NCI-H510A (cell line): ENCODE measurements at regions not wholly inside any gene's neighbourhood (a gene's known extent, or its start where the extent isn't known, plus 50 kb on each side); places are given as distances from the start of the nearest gene placed in this dataset.
"Not testable (repeated sequence)": the region's sequence is repeated elsewhere in the genome, so short reads cannot be mapped to it uniquely, and the experiment has no call there.

Experiments used
- DNase-seq: peaks from one replicate; lab custom pipeline; 2025; lab: John Stamatoyannopoulos, UW

DNA sequence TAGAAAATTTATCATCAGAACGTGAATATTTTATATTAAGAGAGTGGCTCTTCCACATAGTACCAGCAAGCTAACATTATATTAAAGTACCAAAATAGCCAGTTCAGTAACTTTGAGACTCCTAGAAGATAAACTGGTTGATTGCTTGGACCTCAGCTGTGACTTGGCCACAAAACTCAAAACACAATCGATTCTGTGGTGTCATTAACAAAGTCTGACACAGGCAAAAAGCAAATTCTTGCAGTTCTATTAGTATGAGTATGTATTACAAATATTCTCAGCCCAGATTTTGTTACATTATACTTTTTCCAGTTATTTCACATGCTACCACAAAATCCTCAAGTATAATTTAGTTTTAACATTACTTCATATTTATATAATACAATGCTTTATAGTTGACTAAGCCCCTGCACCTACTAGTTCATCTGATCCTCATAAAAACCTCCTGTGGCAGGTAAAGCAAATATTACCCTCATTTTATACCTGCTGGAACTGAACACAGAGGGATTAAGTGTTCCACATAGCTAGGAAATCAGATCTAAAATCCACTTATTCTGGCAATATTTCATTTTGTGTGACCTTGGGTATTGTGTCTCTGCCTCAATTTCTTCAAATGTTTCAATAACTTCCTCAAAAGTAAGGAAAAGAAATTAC, 279.9 kb upstream of the MKLN1 start:
- no peak for DNase-seq

DNA sequence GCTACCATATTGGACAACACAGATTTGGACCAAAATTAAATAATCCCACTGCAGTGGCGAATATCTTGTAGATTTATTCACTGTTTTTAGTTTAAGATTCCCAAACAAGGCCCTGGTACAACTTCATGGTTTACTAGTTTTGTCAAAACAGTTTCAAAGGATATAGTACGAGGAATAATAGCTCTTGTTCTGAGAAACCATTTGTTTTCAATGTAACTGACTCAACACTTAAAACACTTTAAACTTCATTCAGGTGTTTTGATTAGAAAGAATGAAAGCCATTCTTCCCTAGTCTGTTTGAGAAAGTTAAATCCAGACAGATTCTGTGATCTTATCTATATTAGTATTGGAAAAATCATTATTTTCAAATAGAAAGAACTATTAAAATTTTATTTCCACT, 276.4 kb upstream of the MKLN1 start:
- no peak for DNase-seq

DNA sequence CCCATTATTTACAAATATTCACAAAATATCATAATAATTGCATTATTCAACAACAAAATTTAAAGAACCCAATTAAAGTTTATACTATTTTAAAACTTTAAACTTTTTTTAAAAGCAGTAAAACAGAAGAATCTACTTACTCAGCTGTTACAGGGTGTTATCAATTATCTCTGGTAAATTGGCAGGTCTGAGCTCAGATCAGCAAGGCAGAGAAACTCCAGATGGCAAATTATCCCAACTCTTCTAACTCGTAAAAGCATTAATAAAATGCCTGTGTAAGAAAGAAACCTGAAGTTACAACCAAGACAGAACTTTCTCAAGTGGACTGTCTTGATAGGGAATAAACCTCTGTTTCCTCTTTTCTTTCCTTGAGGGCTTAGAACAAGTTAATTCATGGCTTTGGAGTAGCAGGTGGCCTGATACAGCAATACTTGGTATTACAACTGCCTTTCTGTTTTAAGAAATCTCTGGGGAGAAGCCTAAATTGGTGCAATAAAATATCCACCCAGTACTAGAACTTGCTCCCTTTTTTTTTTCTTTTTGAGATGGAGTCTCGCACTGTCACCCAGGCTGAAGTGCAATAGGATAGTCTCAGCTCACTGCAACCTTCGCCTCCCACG, 275.3 kb upstream of the MKLN1 start:
- DNase-seq, result no peak

DNA sequence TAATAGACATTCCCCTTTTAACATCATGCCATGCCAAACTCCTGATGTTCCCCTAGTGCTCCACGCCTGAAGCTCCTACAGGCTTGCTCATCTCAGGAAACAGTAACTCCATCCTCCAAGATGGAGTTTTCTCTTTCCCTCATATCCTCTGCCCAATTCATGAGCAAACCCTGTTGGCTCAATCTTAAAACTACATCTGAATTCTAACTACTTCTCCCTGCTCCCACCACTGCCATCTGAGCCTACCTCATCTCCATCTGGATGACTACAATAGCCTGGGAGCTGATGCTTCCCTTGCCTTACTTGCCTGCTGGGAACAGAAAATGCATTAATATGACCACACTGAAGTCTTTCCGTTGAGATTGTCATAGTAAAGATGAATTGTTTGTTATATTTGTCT, 271.7 kb upstream of the MKLN1 start:
- no peak for DNase-seq

DNA sequence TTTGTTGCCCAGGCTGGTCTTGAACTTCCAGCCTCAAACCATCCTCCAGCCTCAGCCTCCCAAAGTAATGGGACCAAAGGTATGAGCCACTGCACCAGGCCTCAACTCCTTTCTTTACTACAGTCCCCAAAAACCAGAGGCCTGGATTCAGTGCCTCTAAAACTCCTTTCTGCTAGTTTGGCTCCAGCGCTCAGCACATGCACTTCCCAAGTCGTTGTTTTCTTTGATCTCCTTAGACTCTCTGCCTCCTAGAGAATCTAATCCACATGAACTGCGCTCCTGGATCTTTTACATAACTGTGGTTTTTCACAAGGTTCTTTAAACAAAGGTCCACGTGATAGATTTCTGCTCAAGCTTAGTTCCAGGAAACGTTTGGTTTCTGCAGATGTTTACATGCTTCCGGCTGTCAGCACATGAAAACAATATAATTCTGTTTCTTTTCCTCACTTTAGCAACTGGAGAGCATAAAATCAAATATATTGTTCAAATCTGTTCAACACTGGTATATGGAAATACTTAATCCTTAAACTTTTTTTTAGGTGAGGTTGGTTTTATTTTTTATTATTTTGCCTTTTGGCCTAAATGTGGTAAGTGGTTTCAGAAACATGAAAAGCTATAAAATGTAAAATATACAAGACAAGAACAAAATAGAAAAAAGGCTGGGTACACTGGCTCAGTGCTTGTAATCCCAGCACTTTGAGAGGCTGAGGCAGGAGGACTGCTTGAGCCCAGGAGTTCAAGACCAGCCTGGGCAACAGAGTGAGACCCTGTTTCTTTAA, 270.5 kb upstream of the MKLN1 start:
- no peak for DNase-seq

DNA sequence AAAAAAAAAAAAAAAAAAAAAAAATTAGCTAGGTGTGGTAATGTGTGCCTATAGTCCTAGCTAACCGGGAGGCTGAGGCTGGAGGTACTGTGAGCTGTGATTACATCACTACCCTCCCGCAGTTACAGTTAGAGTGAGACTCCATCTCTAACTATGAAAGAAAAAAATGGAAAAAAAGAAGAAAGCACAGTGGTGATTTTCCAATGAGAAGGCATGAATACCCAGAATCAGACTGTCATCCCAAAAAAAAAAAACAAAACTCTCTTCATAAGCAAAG, 269.9 kb upstream of the MKLN1 start:
- no peak for DNase-seq

DNA sequence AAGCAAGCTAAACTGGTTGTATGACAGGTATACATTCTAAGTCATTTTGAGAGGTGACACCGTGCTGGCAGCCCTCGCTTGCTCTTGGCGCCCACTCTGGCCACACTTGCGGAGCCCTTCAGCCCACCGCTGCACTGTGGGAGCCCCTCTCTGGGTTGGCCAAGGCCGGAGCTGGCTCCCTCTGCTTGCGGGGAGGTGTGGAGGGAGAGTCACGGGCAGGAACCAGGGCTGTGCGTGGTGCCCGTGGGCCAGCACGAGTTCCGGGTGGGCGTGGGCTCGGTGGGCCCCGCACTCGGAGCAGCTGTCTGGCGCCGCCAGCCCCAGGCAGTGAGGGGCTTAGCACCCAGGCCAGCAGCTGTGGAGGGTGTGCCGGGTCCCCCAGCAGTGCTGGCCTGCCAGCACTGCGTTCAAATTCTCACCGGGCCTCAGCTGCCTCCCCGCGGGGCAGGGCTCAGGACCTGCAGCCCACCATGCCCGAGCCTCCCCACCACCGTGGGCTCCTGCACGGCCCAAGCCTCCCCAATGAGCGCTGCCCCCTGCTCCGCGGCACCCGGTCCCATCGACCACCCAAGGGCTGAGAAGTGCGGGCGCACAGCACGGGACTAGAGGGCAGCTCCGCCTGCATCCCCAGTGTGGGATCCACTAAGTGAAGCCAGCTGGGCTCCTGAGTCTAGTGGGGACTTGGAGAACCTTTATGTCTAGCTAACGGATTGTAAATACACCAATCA, 269.0 kb upstream of the MKLN1 start:
- not testable (repeated sequence) for DNase-seq

DNA sequence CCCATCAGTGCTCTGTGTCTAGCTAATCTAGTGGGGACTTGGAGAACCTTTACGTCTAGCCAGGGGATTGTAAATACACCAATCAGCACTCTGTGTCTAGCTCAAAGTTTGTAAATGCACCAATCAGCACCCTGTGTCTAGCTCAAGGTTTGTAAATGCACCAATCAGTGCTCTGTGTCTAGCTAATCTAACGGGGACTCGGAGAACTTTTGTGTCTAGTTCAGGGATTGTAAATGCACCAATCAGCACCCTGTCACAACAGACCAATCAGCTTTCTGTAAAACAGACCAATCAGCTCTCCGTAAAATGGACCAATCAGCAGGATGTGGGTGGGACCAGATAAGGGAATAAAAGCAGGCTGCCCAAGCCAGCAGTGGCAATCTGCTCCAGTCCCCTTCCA, 268.3 kb upstream of the MKLN1 start:
- DNase-seq, result not testable (repeated sequence)

DNA sequence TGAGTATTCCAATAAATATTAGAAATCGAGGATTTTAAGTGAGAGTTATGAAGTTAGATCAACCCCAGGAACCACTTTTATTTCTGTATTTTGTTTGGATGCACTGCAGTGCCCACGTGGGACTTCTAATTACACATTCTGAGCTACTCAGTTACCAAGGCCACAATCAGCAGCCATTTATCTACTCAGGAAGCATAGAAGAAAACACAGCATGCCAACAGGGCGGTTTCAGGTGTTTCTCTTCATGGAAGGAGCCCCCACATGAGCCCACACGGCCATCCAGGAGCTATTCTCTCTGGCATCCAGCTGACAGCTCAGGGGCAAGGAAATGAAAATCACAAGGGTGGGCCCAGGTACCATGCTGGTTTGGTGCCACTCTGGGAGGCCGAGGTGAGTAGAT, 266.5 kb upstream of the MKLN1 start:
- no peak for DNase-seq

DNA sequence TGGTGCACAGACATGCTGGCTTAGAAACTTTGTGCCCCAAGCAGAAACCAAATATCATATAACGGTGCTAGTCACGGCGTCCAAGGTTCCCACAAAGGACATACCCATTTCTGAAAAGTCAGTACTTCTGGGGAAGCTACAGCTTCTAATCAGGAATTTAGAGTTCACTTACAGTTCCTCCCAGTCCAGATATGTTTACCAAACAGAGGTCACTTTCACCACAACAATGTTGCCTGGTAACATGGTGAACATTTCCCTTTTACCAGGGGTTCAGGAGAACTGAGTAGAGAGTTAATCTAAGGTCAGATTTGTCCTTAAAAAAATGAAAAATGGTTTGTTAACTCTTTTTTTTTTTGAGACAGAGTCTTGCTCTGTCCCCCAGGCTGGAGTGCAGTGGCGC, 265.9 kb upstream of the MKLN1 start:
- DNase-seq, result no peak

DNA sequence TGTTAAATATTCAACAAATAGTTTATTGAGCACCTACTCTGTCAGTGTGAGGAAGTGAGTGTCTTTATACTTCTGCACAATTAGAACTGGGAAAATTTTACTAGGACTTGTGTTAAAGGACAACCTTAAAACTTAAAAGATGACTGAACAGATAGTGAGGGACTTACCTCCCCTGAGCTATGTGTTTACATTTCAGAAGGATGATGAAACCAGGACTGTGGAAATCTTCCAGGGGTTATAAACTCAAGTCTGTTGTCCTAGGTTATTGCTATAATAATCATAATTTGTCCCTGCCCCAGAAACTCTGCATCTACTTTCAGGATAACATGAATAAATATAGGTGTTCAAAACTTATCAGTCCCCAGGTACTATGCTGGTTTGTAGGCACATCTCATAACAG, 261.0 kb upstream of the MKLN1 start:
- no peak for DNase-seq

DNA sequence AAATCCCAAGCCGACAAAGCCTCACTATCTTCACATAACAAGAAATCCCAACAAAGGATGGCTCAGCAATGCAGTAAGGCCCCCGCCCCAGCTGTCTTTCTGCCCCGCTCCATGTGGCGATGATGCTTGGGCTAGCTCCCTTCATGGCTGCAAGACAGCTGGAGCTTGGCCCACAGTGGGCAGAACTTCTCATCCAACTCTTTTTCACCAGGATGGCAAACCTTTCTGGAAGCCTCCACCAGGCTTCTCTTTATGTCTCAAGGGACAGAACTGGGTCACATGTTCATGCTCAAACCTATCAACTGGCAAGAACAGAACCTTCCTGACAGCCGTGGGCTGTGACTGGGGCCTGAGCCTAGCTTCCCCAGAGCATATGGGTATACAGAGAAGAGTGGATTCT, 260.5 kb upstream of the MKLN1 start:
- no peak for DNase-seq

DNA sequence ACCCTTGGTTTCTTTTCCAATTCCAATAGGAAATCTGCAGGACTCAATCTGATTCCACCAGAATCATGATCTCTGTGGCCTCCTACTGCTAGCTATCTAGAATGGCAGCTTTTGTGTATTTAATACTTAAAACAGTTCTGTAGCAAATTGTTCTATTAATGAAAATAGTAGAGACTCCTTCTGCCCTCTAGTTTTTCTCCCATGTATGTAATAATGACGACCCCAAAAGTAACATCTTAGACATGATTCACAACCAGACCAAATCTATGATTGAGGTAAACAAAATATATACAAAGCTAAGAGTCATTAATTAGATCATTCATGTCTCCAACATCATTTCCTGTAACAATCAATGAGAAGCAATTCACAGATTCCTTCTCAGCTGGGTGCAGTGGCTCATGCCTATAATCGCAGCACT, 259.1 kb upstream of the MKLN1 start:
- DNase-seq, result no peak

DNA sequence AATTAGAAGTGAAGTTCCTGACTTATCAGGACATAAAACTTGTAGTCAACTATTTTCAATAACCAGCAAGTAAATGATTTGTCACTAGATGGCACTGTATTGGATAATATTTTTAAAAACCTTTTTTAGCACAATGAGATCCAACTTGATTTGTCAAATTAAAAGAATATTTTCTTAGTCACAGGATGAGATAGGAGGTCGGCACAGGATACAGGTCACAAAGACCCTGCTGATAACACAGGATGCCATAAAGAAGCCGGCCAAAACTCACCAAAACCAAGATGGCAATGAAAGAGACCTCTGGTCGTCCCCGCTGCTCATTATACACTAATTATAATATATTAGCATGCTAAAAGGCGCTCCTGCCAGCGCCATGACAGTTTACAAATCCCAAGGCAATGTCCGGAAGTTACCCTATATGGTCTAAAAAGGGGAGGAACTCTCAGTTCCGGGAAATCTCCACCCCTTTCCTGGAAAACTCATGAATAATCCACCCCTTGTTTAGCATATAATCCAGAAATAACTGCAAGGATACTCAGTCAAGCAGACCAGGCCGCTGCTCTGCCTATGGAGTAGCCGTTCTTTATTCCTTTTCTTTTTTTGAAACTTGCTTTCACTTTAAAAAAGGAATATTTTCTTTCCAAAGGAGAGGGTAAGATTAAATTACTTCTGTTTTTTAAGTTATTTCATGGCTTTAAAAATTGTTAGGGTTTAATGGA, 255.7 kb upstream of the MKLN1 start:
- no peak for DNase-seq

DNA sequence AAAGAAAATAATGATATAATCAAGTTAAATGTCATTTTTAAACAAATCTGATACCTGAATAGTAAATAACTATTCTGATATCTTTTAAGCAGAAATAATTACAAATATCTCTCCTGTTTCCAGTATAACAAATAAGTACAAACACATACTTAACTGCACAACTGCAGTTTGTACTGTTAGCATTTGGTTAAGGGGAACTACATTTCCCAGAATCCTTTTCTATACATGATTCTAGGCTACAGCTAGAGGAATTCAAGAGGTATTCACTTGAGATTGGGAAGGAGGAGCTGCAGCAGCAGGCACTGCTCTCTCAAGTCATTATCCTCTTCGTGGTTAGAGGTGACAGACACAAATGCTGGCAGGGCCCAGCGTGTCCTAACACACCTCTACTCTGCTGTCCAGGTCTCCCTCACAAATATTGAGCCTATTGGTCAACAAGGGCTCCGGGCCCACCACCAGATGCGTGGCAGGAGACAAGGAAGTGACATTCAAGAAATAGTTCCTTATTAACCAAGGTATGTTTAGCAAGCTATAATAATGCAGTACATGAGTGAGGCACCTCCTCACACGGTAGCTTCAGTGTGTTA, 255.1 kb upstream of the MKLN1 start:
- DNase-seq, result no peak

DNA sequence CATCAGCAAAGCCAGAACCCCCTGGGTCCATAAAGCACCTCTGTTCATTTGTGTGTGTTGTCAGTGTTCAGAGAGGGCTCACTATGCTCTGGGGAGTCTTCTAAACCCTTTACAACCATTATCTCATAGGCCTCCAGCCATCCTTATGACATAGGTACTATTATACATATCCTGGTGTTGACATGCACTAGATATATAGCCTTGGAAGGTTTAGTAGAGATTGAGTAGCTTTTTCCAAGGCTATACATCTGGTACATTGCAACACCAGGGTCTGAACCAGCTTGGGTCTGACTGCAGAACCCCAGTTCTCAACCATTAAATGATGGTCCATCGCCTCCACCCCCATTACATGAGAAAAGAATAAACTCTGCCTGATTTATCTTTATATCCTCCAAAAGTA, 253.6 kb upstream of the MKLN1 start:
- no peak for DNase-seq

DNA sequence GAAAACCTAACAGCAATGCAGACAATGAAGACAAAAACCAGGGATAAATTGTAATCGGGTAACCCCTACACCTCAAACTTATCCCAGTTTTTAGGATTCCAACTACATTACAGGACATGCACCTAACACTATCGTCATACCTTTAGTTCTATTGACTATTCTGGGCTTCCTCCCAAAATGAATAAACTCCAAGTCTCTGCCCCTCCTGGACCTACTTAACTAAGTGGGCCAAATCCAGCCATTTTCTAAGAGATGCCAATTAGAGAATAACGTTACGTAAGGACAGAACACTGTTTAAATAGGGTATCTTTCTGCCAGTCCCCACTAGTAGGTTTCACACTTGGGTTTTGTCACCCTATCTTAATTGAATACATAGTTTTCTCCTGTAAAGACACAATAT, 253.1 kb upstream of the MKLN1 start:
- no peak for DNase-seq

DNA sequence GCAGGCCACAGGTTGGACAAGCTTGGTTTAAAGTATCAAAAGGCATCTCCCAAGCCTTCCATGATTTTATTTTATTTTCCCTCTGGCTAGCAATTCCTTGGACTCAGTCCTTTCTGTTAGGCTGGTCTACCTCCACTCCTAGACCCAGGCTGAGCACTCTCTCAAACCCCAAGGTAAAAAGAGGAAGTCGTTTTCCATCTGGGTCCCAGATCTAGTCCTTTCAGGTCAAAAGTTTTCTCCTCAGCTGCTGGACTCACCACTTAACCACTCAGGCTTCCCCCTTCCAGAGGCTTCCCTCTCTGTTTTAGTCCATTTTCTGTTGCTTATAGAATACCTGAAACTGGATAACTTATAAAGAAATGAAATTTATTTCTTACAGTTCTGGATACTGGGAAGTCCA, 252.3 kb upstream of the MKLN1 start:
- DNase-seq, result no peak

DNA sequence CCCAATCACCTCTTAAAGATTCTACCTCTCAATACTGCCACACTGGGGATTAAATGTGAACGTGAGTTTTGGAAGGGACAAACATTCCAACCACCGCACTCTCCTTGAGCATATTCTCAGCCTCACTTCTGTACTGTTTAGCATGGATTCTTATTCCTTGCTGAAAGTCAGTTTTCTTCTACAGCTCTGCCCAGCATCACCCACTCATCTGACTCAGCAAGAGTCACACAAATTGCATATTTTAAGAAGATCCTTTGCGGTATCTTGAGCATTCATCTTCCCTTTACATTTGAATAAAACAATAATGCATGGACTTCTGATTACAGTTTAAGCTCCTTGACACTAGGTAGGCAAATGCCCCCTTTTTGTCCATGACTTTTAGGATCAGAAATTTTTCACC, 251.6 kb upstream of the MKLN1 start:
- DNase-seq, result no peak

DNA sequence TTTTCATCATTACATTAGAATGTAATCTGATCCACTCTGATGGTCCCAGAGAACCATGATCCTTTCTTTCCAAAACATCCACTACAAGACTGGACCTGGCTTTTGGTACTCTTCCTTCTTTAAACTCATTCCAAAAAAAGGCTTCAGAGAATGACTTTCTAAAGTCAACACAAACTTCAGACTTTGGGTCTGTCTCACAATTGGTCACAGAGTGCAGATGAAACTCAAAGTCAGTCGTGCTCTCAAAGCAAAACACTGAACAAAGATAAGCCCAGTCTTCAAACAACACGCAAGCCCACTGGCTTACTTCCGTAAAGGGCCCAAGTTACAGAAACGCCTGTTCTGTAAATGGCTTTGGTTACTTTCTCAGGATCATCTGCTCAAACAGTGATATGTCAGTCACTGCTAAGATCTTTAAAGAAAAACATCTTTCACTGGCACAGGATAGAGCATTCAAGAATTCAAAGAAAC, 250.9 kb upstream of the MKLN1 start:
- DNase-seq, result no peak

DNA sequence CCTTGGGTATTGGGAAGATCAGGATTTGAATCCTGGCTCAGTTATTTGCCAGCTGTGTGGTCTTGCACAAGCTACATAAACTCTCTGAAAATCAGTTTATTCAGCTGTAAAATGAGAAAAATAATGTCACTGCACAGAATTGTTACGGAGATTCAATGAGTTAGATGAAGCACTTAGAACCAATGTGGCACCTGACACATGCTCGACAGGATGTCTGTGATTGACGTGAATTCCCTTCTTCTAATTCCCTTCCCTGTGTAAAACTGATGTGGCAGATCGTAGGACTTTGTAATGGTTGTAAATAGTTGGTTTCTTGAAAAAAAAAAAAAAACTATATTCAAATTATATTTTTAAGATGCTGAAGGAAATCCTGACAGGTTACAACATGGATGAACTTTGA, 249.9 kb upstream of the MKLN1 start:
- no peak for DNase-seq

DNA sequence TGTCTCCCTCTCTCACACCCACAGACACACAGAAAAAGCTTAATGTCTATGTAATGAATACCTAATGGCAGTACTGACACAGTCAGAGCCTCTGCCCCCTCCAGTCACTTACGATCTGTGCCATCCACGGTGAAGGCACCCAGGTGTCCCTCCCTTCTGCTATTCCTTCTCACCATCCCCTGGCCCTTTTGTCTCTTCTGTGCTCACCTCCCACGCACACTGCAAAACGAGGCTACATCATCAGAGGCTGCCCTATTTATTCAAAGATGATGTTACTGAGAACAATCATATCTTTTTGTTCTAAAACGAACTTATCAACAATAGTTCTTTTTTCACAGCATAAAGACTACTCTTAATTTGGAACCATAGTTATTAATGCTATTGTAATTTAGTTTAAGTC, 246.9 kb upstream of the MKLN1 start:
- DNase-seq, result no peak
